C4-2B (cell line): ENCODE measurements at regions not wholly inside any gene's neighbourhood (a gene's known extent, or its start where the extent isn't known, plus 50 kb on each side); places are given as distances from the start of the nearest gene placed in this dataset.
"Not testable (repeated sequence)": the region's sequence is repeated elsewhere in the genome, so short reads cannot be mapped to it uniquely, and the experiment has no call there.

Experiments
- H3K27ac ChIP-seq: fragments of 450-650 bp; 2 replicates; pipeline ENCODE4 v1.5.1; 2017
- CTCF ChIP-seq: fragments of 450-650 bp; conservative IDR thresholded peaks from 2 replicates; pipeline ENCODE4 v1.5.1; 2017; ENCODE audit warnings: mild to moderate bottlenecking
- ZFX ChIP-seq: fragments of 450-650 bp; IDR thresholded peaks from 2 replicates; pipeline ENCODE4 v1.6.1; 2017

- no peak for TF ChIP-seq ZFX
- no peak for TF ChIP-seq CTCF
- no peak overlapping the region for H3K27ac ChIP-seq
Observed at GRCh38 chr3:148556664-148557063, 141.0 kb upstream of the AGTR1 start.

DNA sequence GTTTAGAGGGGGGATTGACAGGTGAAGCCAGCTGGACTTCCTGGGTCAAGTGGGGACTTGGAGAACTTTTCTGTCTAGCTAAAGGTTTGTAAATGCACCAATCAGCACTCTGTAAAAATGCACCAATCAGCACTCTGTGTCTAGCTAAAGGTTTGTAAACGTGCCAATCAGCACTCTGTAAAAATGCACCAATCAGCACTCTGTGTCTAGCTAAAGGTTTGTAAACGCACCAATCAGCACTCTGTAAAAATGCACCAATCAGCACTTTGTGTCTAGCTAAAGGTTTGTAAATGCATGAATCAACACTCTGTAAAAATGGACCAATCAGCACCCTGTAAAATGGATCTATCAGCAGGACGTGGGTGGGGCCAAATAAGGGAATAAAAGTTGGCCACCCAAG is 120.1 kb upstream of the AGTR1 start:
- H3K27ac ChIP-seq, result not testable (repeated sequence)

GRCh38 chr3:148582126-148582525 is 115.6 kb upstream of the AGTR1 start:
- no peak overlapping the region for H3K27ac ChIP-seq
- no peak for TF ChIP-seq ZFX
- TF ChIP-seq CTCF, result no peak

DNA sequence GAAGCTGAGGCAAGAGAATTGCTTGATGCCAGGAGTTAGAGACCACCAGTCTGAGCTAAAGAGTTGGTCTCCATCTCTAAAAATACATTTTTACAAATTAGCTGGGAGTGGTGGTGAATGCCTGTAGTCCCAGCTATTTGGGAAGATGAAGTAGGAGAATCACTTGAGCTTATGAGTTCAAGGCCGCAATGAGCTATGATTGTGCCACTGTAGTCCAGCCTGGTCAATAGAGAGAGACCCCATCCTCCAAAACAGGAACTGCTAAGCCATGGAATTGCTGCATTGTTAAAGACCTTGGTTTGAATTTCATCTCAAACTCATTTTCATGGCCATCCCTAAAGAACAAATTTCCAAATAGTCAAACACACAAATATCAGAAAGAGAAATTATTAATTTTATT is 113.9 kb upstream of the AGTR1 start:
- H3K27ac ChIP-seq, result no peak overlapping the region
- TF ChIP-seq CTCF (no peak), ZFX (no peak)

GRCh38 chr3:148584438-148584837 is 113.3 kb upstream of the AGTR1 start:
- H3K27ac ChIP-seq, result no peak overlapping the region
- no peak for TF ChIP-seq ZFX
- TF ChIP-seq CTCF, result no peak

DNA sequence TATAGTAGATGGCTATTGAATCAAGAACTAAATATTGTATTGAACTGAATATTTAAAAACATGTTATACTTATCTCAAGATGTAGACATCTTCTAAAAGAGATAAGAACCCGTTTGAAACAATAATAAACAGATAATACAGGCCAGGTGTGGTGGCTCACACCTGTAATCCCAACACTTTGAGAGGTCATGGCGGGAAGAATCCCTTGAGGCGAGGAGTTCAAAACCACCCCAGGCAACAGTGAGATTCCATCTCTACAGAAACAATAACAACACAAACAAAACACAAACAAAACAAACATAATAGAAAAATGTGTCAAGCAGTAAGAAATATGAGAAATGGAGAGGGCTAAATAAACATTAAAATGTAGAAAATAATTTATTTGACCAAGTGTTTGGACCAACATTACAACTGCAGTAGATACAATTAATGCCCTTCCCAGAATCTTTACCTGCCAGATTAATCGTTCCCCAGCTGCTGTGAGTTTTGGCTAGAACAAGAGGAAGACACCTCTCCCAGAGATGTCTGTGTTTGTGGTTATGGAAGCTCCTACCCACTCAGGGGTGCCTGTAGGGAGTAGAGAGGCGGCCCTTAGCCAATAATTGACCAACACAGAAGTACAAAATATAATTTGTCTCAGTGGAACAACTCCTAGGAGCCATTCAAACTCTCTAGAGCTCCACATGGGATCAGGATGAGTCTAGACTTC is 111.9 kb upstream of the AGTR1 start:
- TF ChIP-seq ZFX (no peak), CTCF (no peak)

DNA sequence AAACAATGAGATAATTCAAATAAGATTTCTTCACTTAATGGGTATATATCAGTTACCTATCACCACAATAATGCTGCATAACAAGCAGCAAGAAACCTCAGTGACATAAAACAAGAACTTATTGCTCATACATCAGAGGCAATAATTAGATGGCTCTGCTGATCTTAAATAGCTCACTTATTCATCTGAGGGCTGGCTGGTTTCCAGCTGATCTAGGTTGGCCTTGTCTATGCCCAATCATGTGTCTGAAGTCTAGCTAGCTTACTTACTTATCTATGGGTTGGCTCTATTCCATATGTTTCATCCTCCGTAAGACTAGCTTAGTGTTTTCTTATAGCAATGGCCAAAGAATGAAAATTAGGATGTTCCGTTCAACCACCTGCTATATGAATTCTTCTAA is 109.4 kb upstream of the AGTR1 start:
- no peak overlapping the region for H3K27ac ChIP-seq
- TF ChIP-seq CTCF, result no peak

More for the DNA sequence above, 111.9 kb upstream of the AGTR1 start:
- no peak overlapping the region for H3K27ac ChIP-seq

- TF ChIP-seq CTCF, result no peak
- no peak for TF ChIP-seq ZFX
- H3K27ac ChIP-seq, result no peak overlapping the region
Observed at GRCh38 chr3:148591525-148591924, 106.2 kb upstream of the AGTR1 start.
